Activated T-helper 1 cell treated with anti-CD3 and anti-CD28 coated beads, Interleukin-2, amount 50 U/mL, for 16 hours (primary cell): ENCODE measurements at regions not wholly inside any gene's neighbourhood (a gene's known extent, or its start where the extent isn't known, plus 50 kb on each side); places are given as distances from the start of the nearest gene placed in this dataset.

Source experiments
- DNase-seq, 2 donors: peaks; one replicate each; pipeline ENCODE4 v3.0.0-alpha.2; 2020; ENCODE audit warnings: low read depth in 1 of 2, low spot score in 1 of 2

DNA sequence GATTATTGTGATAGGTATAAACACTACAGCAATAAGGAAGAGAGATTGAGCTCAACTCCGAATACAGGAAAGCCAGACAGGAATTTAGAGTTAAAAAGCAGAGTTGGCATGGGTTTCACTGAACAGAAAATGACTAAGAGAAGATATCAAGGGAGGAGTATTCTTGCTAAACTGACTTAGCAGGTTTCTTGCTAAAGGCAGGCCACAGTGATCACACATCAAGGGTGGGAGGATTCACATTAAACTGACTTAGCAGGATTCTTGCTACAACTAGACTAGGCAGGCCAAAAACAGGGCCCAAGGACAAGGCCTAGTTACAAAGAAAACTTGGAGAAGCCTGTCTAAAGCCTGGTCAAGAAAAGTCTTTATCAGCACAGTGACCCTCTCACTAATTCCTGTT lies 195.1 kb downstream of the MAGEB5 start:
- no peak for DNase-seq

DNA sequence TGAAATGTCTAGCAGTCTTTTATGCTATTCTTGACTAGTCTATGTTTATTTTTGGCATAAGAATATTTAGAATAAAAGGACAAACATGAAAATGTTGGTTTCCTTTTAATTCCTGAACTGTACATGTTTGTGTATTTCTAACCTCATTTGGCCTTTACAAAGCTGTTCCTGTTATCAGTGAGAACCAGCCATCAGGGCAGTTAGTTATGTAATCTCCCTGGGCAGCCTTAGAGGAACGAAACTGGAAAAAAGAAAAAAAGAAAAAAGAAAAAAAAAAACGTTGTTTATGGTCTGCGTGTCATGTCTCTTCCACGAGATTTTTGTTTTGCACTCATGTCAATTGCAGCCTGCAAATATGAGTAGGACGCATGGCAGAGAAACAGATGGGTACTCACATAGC lies 193.7 kb downstream of the MAGEB5 start:
- no peak for DNase-seq

DNA sequence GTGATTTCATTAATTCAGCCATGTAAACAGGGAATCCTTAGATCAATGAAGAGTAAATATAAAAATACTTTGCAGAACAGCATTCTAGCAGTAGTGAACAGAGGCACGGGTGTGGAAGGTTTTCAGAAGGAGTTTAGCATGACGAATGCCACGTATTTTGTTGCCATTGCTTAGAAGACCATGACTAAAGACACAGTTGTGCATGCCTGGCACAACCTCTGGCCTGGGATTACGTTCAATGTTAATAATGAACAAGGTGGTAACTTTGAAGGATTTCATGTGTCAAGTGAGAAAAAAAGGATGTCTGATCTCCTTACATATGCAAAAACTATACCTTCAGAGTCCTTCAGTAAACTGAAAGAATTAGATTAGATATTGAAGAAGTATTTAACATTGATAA lies 171.9 kb downstream of the MAGEB5 start:
- DNase-seq, result no peak

DNA sequence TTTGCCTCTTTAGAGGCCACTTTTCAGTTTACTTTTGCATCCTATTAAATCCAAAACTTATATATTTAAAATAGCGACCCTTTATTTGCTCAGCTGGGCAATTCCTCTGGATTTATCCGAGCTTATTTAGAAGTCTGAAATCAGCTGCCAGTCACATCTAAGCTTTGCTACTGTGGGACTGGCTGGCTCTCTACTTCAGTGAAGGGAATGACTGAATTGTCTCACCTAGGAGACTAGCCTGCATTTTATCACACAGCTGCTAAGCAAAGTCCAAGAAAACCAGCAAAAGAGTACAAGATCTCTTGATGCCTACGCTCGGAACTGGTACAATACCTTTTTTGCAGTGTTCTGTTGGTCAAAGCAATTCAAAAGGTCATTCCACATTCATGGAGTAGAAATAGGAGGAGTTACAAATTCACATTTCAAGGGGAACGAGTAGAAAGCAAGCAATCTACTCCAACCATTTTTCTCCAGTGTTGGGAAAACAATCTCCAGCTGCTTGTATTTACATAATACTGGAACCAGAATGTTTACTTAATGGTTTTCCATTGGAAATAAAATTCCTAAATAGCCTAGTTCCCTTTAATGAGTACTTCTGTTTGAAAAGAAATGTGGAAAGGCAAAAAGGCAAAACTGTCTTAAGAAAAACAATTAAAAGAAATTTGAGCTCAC lies 160.2 kb downstream of the MAGEB5 start:
- no peak for DNase-seq

DNA sequence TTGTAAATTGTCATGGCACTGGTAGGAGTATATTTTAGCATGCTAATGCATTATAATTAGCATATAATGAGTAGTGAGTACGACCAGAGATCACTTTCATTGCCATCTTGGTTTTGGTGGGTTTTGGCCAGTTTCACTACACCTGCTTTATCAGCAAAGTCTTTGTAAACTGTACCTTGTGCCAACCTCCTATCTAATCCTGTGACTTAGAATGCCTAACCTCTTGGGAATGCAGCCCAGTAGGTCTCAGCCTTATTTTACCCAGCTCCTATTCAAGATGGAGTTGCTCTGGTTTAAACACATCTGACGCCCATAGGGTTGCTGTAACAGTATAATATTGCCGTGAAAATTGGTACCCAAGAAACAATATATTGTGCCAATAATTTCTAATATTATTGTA lies 159.4 kb downstream of the MAGEB5 start:
- DNase-seq, result no peak

DNA sequence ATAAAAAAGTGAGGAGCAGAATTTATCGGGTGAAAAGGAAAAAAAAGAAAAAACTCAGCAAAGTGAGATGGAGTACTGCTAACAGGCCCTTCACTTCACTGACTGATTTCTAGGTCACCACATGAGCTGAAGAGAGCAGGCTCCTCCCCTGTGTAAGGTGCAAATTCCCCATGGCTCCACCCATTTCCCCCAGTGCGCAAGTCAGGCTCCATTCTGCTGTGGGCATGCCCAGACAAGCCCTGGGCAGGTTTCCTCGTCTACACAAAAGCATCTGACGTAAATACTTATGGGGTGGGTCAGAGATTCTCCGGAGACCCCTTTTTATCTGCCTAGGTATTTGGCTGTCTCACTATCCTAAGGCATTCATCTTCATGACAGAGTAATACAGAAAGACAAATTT lies 157.9 kb downstream of the MAGEB5 start:
- no peak for DNase-seq

DNA sequence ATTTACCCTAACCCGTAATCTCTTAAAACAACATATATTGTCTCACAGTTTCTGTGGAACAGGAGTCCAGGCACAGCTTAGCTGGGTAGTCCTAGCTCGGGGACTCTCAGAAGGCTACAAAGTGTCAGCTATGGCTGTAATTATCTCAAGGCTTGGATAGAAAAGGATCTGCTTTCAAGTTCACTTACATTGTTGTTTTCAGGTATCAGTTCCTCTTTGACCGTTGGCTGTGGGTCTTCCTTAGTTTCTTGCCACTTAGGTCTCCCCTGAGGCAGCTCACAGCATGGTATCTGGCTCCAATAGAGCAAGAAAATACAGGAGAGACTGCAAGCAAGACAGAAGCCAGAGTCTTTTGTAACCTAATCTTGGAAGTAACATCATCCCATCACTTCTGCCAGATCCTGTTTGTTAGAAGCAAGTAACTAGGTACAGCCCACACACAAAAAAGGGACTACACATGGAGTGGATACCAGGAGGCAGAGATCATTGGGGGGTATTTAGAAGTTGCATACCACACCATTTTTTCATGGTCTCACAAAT lies 137.0 kb downstream of the MAGEB5 start:
- no peak for DNase-seq

DNA sequence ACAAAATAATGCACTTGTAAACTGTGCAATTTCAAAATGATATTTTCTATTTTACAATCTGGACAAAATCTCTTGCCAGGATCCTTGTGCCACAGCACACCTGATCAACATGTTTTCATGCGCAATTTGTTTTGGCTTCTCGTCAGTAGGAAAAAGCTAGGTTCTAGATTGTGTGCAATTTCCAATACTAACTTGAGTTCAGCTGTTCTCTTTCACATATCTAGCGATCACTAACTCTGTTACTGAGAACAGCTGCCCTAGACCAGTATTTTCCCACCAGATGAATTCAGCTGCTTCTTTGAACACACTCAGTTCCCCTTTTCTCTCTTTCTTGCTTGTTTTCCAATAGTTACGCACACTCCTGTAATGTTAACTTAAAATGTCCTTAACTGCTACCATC lies 131.2 kb downstream of the MAGEB5 start:
- DNase-seq, result no peak

DNA sequence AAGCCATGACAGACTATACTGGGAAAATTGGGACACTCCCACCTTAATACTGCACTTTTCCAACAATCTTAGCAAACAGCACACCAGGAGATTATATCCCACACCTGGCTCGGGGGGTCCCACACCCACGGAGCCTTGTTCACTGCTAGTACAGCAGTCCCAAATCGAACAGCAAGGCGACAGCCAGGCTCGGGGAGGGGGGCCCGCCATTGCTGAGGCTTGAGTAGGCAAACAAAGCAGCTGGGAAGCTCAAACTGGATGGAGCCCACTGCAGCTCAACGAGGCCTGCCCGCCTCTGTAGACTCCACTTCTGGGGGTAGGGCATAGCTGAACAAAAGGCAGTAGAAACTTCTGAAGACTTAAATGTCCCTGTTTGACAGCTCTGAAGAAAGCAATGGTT lies 118.3 kb downstream of the MAGEB5 start:
- no peak for DNase-seq

DNA sequence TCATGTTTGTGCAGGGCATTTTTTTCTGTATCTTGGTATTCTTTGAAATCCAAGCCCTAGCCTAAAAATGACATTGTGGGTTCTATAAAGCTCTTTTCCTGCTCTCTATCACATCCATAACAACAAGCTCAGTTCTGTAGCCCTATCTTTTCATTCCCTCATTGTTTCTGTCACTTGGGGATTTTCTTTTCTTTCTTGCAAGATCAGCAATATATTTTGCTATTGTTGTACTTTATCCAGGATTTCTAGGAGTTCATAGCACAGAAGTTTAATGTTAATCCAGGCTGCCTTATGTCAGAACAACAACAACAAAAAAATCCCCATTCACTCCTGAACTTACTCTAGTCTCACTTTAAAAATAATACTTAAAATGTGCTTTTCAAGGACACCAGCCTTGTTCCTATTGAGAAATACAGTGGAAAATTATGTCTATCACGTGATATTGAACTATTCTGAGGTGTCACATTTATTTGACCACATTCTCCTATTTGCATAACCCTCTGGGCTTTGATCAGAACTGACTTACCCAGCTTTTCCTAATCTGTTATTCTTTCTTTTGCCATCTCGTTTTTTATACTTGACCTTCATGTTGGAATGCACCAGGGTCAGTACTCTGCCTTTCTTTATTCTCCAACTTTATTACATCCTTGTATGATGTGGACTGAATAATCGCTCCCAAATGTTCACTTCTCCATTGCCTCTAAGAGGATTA lies 112.8 kb downstream of the MAGEB5 start:
- no peak for DNase-seq

DNA sequence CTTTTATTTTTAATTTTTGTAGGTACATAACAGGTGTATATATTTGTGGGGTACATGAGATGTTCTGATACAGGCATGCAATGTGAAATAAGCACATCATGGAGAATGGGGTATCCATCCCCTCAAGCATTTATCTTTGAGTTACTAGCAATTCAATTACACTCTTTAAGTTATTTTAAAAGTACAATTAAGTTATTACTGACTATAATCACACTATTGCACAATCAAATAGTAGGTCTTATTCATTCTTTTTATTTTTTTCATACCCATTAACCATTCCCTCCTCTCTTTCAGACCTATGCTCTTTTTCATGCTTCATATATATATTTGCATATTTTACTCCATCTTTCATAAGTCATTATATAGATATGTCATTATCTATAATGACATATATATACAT lies 93.3 kb downstream of the MAGEB5 start:
- no peak for DNase-seq

DNA sequence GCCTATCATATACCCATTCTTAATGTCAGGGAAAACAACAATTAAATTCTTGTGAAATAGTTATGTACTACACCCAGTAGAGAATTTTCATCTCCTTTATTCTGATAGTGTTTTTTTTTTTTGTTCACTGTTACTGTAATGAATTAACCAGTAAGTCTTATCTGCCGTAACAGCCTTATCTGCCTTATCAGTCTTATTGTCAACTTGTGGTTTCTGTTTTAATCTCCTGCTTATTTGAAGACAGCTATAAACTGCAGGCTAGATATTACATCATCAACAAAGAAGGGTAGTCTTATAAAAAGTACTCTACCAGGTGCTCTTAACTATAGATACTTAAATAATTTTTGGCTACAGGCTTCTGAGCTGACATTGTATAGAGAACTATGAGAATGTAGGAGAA lies 79.5 kb downstream of the MAGEB5 start:
- DNase-seq, result no peak

DNA sequence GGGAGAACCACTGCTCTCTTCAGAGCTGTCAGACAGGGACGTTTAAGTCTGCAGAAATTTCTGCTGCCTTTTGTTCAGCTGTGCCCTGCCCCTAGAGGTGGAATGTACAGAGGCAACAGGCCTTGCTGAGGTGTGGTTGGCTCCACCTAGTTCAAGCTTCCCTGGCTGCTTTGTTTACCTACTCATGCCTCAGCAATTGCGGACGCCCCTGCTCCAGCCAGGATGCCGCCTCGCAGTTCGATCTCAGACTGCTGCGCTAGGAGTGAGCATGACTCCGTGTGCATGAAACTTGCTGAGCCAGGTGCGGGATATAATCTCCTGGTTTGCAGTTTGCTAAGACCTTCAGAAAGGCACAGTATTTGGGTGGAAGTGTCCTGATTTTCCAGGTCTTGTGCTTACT lies 70.9 kb downstream of the MAGEB5 start:
- no peak for DNase-seq
